OCI-LY7 (cell line): ENCODE measurements at regions not wholly inside any gene's neighbourhood (a gene's known extent, or its start where the extent isn't known, plus 50 kb on each side); places are given as distances from the start of the nearest gene placed in this dataset.

Experiments used
- BruUV-seq: library from RNA; stranded (reverse); fragments of 400-500 nt; replicated peaks from 2 replicates; lab custom pipeline; 2021; lab: Mats Ljungman, UMichigan
- CTCF ChIA-PET: fragments of 300-600 bp; sonication (Branson Sonifier 250); formaldehyde crosslinking; loops from one replicate; lab custom pipeline; 2022; ENCODE audit warnings: antibody characterized with exemption; ENCODE audit not compliant: unreplicated experiment; lab: Charles Lee
- POLR2A ChIA-PET: fragments of 300-600 bp; sonication (Branson Sonifier 250); formaldehyde crosslinking; loops from one replicate; lab custom pipeline; 2022; ENCODE audit warnings: antibody characterized with exemption; lab: Charles Lee
- DNase-seq: peaks from one replicate; pipeline ENCODE4 v3.0.0-alpha.2; 2015; ENCODE audit warnings: low spot score
- H2AFZ ChIP-seq: fragments of 200-600 bp; sonication (generic), shearing (Covaris generic); 2 replicates; pipeline ENCODE4 v1.6.1; 2014; ENCODE audit warnings: mild to moderate bottlenecking, antibody characterized with exemption, low read length, moderate library complexity
- H3K27ac ChIP-seq: fragments of 200-600 bp; sonication (generic); 2 replicates; pipeline ENCODE4 v1.5.1; 2014; ENCODE audit warnings: mixed run types, low read depth, mild to moderate bottlenecking, moderate library complexity, low read length, inconsistent platforms; ENCODE audit not compliant: poor library complexity, severe bottlenecking
- H3K36me3 ChIP-seq: fragments of 200-600 bp; sonication (generic); 2 replicates; pipeline ENCODE4 v1.6.1; 2014; ENCODE audit warnings: mild to moderate bottlenecking, antibody characterized with exemption, low read length, moderate library complexity, mixed read lengths; ENCODE audit not compliant: insufficient read depth
- H3K4me1 ChIP-seq: fragments of 200-600 bp; sonication (generic); 2 replicates; pipeline ENCODE4 v1.5.1; 2014; ENCODE audit warnings: mild to moderate bottlenecking, low read length; ENCODE audit not compliant: insufficient read depth, poor library complexity, severe bottlenecking
- H3K4me2 ChIP-seq: fragments of 200-600 bp; sonication (generic); 2 replicates; pipeline ENCODE4 v1.6.1; 2014; ENCODE audit warnings: mild to moderate bottlenecking, low read length
- H3K4me3 ChIP-seq: fragments of 200-600 bp; sonication (generic); 2 replicates; pipeline ENCODE4 v1.5.1; 2014; ENCODE audit warnings: mild to moderate bottlenecking, low read depth, low read length; ENCODE audit not compliant: poor library complexity, severe bottlenecking
- H3K79me2 ChIP-seq: fragments of 200-600 bp; sonication (generic); 2 replicates; pipeline ENCODE4 v1.6.1; 2016; ENCODE audit warnings: low read depth, mild to moderate bottlenecking, low read length, moderate library complexity, mixed read lengths; ENCODE audit not compliant: insufficient read depth
- H3K9me2 ChIP-seq: fragments of 200-600 bp; sonication (generic); 2 replicates; pipeline ENCODE4 v1.6.1; 2016; ENCODE audit warnings: mild to moderate bottlenecking, low read length, mixed read lengths; ENCODE audit not compliant: insufficient read depth
- H3K9me3 ChIP-seq: fragments of 200-600 bp; sonication (generic); 2 replicates; pipeline ENCODE4 v1.6.1; 2014; ENCODE audit warnings: mild to moderate bottlenecking, mixed run types, low read length, mixed read lengths
- H4K20me1 ChIP-seq: fragments of 200-600 bp; sonication (generic); 2 replicates; pipeline ENCODE4 v1.6.1; 2014; ENCODE audit warnings: mild to moderate bottlenecking, antibody characterized with exemption, low read length, moderate library complexity, mixed read lengths; ENCODE audit not compliant: insufficient read depth
- CTCF ChIP-seq: fragments of 200-600 bp; sonication (generic); conservative IDR thresholded peaks from 2 replicates; pipeline ENCODE4 v1.5.1; 2014; ENCODE audit warnings: mild to moderate bottlenecking, antibody characterized with exemption, low read length, moderate library complexity, mixed read lengths
- EZH2phosphoT487 ChIP-seq: fragments of 200-600 bp; sonication (generic); IDR thresholded peaks from 2 replicates; pipeline ENCODE4 v1.6.1; 2018; ENCODE audit warnings: low read depth, borderline replicate concordance, mild to moderate bottlenecking, mixed run types, antibody characterized with exemption, low read length, moderate library complexity, mixed read lengths
- intact Hi-C: fragments of 100-400 bp; cut with micrococcal nuclease; formaldehyde crosslinking; loops from one replicate; pipeline ENCODE4 v1.10.0; 2022; ENCODE audit not compliant: unreplicated experiment

GRCh38 chr11:32187111-32187510 lies 96.2 kb downstream of the RCN1 start:
- Histone ChIP-seq H4K20me1 (no peaks in the 10 kb centered on the region), H3K9me2 (no peaks in the 10 kb centered on the region), H3K4me2 (no peak overlapping the region), H3K9me3 (no peaks in the 10 kb centered on the region), H2AFZ (no peak overlapping the region), H3K36me3 (no peaks in the 10 kb centered on the region), H3K79me2 (no peaks in the 10 kb centered on the region), H3K27ac (no peak overlapping the region), H3K4me3 (no peak overlapping the region), H3K4me1 (no peaks in the 10 kb centered on the region)
- ChIA-PET POLR2A (no interaction called here), CTCF (no interaction called here)
- DNase-seq, result no peak
- no TSS peak for BruUV-seq
- intact Hi-C loops, result no loop called here
- TF ChIP-seq EZH2phosphoT487 (no peak), CTCF (no peak)

- intact Hi-C loops, result no loop called here
- Histone ChIP-seq H3K27ac (no peak overlapping the region), H3K36me3 (no peaks in the 10 kb centered on the region), H3K9me2 (no peaks in the 10 kb centered on the region), H3K4me3 (no peak overlapping the region), H2AFZ (no peak overlapping the region), H3K4me2 (no peak overlapping the region), H4K20me1 (no peaks in the 10 kb centered on the region), H3K79me2 (no peaks in the 10 kb centered on the region), H3K9me3 (no peaks in the 10 kb centered on the region), H3K4me1 (no peaks in the 10 kb centered on the region)
- no TSS peak for BruUV-seq
- POLR2A ChIA-PET, result no interaction called here
- DNase-seq, result no peak
- CTCF ChIA-PET, result no interaction called here
- TF ChIP-seq EZH2phosphoT487 (no peak), CTCF (no peak)
Observed at GRCh38 chr11:32188785-32189184, 97.9 kb downstream of the RCN1 start.

GRCh38 chr11:32196137-32196536 lies 105.3 kb downstream of the RCN1 start:
- Histone ChIP-seq H3K4me3 (no peak overlapping the region), H3K36me3 (no peaks in the 10 kb centered on the region), H3K27ac (no peak overlapping the region), H4K20me1 (no peaks in the 10 kb centered on the region), H3K4me1 (no peaks in the 10 kb centered on the region), H3K79me2 (no peaks in the 10 kb centered on the region), H3K9me3 (no peaks in the 10 kb centered on the region), H3K9me2 (no peaks in the 10 kb centered on the region), H2AFZ (no peak overlapping the region), H3K4me2 (no peak overlapping the region)
- DNase-seq, result no peak
- intact Hi-C loops, result no loop called here
- CTCF ChIA-PET, result no interaction called here
- POLR2A ChIA-PET, result no interaction called here
- TF ChIP-seq EZH2phosphoT487 (no peak), CTCF (no peak)
- no TSS peak for BruUV-seq
